HFFc6 (cell line): ENCODE measurements at regions not wholly inside any gene's neighbourhood (a gene's known extent, or its start where the extent isn't known, plus 50 kb on each side); places are given as distances from the start of the nearest gene placed in this dataset.

Experiments used
- DNase-seq: peaks from one replicate; pipeline ENCODE4 v3.0.0-alpha.2; 2018
- H3K27ac Mint-ChIP-seq: 2 replicates; pipeline ENCODE4 v1.8.0; 2020; ENCODE audit warnings: mild to moderate bottlenecking, mixed read lengths
- H3K27me3 Mint-ChIP-seq: 2 replicates; pipeline ENCODE4 v1.8.0; 2021; ENCODE audit warnings: mild to moderate bottlenecking, moderate library complexity, mixed read lengths; ENCODE audit not compliant: insufficient read depth
- H3K36me3 Mint-ChIP-seq: 2 replicates; pipeline ENCODE4 v1.8.0; 2021; ENCODE audit warnings: low read depth, mixed read lengths
- H3K4me1 Mint-ChIP-seq: 2 replicates; pipeline ENCODE4 v1.8.0; 2020; ENCODE audit warnings: low read depth, mixed read lengths
- H3K4me3 Mint-ChIP-seq: 2 replicates; pipeline ENCODE4 v1.8.0; 2020; ENCODE audit warnings: mild to moderate bottlenecking, moderate library complexity, mixed read lengths
- H3K9me3 Mint-ChIP-seq: 2 replicates; pipeline ENCODE4 v1.8.0; 2020; ENCODE audit warnings: mild to moderate bottlenecking, mixed read lengths
- TF ChIP-seq, protein P1 (sequence below): fragments of 200-600 bp; sonication (generic); IDR thresholded peaks from 2 replicates; pipeline ENCODE4 v1.5.0; 2021; ENCODE audit warnings: antibody characterized with exemption, mild to moderate bottlenecking

DNA sequence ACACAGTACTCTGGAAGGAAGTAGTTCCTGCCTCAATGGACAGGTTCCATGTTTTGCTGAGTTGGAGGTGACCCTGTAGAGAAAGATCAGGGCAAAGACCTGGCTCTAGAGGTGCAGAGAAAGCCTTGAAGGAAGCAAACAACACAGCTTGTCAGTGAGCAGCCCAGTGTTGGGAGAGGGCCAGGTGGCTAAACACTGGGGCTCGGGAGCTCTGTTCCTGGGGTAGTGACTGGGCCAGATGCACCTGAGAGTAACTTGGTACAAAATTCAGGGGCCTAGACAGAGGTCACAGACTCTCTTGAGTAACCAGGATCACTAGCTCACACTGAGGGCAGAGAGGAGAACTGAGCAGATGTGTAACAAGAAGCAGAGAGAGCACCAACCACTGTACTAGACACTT lies 138.4 kb upstream of the NALF2 start:
- no peaks in the 10 kb centered on the region for H3K9me3 Mint-ChIP-seq
- no peak overlapping the region for H3K4me3 Mint-ChIP-seq

DNA sequence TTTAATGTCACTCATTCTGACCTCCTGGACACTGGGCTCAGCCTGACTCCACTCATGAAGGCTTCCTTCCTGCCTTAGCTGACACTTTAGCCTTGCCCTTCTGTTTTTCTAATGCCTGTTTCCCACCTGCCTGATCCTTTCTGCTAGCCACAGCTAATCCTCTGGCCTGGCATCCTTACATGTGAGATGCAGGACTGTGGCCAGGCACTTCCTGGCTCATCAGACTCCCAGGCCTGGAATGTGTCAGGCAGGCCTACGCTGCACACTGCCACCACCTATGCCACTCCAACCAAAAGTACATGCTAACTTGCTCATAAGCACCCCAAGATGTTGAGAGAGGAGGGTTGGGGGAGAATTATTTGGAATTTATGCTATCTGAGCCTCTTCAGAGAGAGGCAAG lies 138.8 kb upstream of the NALF2 start:
- Mint-ChIP-seq H3K9me3 (no peaks in the 10 kb centered on the region), H3K36me3 (no peaks in the 10 kb centered on the region), H3K27ac (no peak overlapping the region), H3K4me1 (peaks cover 5% of the 10 kb centered on the region), H3K27me3 (no peaks in the 10 kb centered on the region; the same call in 1 of the 2 replicates), H3K4me3 (no peak overlapping the region)
- no peak for DNase-seq
- TF ChIP-seq, protein P1, sequence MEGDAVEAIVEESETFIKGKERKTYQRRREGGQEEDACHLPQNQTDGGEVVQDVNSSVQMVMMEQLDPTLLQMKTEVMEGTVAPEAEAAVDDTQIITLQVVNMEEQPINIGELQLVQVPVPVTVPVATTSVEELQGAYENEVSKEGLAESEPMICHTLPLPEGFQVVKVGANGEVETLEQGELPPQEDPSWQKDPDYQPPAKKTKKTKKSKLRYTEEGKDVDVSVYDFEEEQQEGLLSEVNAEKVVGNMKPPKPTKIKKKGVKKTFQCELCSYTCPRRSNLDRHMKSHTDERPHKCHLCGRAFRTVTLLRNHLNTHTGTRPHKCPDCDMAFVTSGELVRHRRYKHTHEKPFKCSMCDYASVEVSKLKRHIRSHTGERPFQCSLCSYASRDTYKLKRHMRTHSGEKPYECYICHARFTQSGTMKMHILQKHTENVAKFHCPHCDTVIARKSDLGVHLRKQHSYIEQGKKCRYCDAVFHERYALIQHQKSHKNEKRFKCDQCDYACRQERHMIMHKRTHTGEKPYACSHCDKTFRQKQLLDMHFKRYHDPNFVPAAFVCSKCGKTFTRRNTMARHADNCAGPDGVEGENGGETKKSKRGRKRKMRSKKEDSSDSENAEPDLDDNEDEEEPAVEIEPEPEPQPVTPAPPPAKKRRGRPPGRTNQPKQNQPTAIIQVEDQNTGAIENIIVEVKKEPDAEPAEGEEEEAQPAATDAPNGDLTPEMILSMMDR = no peak

More for the DNA sequence above, 138.4 kb upstream of the NALF2 start:
- Mint-ChIP-seq H3K4me1 (peaks cover 5% of the 10 kb centered on the region), H3K27me3 (no peaks in the 10 kb centered on the region; the same call in 1 of the 2 replicates), H3K27ac (no peak overlapping the region), H3K36me3 (no peaks in the 10 kb centered on the region)
- no peak for DNase-seq
- TF ChIP-seq, protein P1 = no peak

DNA sequence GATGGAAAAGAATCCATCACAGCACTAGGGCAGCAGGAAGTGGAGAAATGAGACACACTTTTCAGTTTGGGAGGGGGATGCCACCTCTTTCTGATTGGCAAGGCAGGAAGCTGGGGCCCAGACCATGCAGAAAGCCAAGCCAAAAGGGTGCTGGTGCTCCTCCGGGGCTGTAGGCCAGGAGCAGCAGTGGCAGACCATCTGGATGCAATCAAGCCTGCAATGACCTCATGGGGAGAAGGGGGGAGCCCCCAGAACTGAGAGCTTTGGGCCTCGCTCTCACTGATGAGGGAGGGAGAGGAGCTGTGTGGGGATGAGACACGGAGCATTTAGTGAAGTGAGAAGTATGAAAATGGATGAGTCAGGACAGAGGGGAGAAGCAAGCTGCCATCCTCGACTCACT lies 141.3 kb upstream of the NALF2 start:
- TF ChIP-seq, protein P1 = no peak
- no peaks in the 10 kb centered on the region; the same call in 1 of the 2 replicates for H3K27me3 Mint-ChIP-seq
- no peaks in the 10 kb centered on the region for H3K9me3 Mint-ChIP-seq
- peaks cover 5% of the 10 kb centered on the region for H3K4me1 Mint-ChIP-seq
- DNase-seq = peak; percentile 75
- H3K4me3 Mint-ChIP-seq = peak overlapping the region; percentile 32
- H3K36me3 Mint-ChIP-seq = no peaks in the 10 kb centered on the region
- H3K27ac Mint-ChIP-seq = peak overlapping the region; percentile 76

DNA sequence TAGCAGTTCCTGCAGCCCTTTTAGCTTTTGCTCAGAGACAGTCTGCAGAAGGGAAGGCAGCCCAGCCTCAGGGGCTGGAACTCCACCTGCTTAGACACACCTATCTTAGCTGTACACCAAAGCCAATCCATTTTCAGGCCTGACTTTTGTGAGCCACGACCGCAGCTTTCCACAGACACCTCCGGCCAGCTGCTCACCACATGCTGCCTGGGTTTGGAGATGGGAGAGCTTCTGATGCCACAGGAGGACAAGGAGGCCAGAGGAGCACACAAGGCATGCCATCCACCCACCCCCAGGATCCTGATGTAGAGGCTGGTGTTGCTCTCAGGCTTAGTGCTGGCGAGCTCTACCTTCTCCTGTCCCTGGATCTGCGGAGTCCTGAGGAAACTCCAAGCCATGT lies 141.8 kb upstream of the NALF2 start:
- DNase-seq = no peak
- Mint-ChIP-seq H3K4me3 (peak overlapping the region; percentile 32; the same call in 1 of the 2 replicates), H3K27me3 (no peaks in the 10 kb centered on the region; the same call in 1 of the 2 replicates), H3K36me3 (no peaks in the 10 kb centered on the region), H3K9me3 (no peaks in the 10 kb centered on the region), H3K27ac (peak overlapping the region; percentile 76), H3K4me1 (peaks cover 5% of the 10 kb centered on the region)
- TF ChIP-seq, protein P1 = no peak

DNA sequence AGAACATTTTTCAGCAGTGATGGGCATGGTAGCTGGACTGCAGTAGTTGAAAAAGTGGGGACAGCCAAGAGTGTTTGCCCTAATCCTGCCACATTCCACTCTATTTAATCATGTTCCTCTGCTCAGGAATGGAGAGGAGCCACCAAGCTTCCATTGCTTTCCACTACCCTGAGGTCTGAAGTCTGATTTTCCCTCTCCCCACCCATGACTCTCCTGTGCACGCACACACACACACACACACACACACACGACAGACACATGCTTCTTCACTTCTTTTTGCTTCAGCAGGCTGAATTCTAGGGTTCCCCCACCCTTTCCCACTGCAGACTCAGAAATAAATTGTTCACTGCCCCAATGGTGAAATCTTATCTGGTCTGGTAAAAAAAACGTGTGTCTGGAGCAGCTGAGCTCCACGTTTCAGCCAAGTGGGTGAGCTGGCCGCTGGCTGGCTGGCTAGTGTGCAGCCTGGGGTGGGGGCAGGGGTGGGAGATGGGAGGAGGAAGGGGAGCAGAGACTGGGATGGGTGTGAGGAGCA lies 142.7 kb upstream of the NALF2 start:
- no peaks in the 10 kb centered on the region; the same call in 1 of the 2 replicates for H3K27me3 Mint-ChIP-seq
- H3K36me3 Mint-ChIP-seq = no peaks in the 10 kb centered on the region
- peak; percentile 53 for DNase-seq
- no peak overlapping the region for H3K27ac Mint-ChIP-seq
- TF ChIP-seq, protein P1 = no peak
- H3K4me1 Mint-ChIP-seq = peaks cover 5% of the 10 kb centered on the region
- no peaks in the 10 kb centered on the region for H3K9me3 Mint-ChIP-seq
- H3K4me3 Mint-ChIP-seq = no peak overlapping the region
